Sigmoid colon (tissue), 6 donors: ENCODE measurements at regions not wholly inside any gene's neighbourhood (a gene's known extent, or its start where the extent isn't known, plus 50 kb on each side); places are given as distances from the start of the nearest gene placed in this dataset.

ENCODE experiments used
- DNase-seq: peaks from one replicate; pipeline ENCODE4 v3.0.0-alpha.2; 2019
- H3K27ac ChIP-seq, 4 donors: fragments of 200-600 bp; sonication (generic); one replicate each; pipeline ENCODE4 v1.5.1; 2016 to 2019; ENCODE audit warnings: mild to moderate bottlenecking in 1 of 4
- H3K27me3 ChIP-seq, 3 donors: fragments of 200-600 bp; sonication (generic); one replicate each; pipeline ENCODE4 v1.5.1; 2019; ENCODE audit warnings: mild to moderate bottlenecking in 1 of 3
- H3K36me3 ChIP-seq, 4 donors: fragments of 200-600 bp; sonication (generic); one replicate each; pipeline ENCODE4 v1.5.1; 2016 to 2019
- H3K4me1 ChIP-seq, 4 donors: fragments of 200-600 bp; sonication (generic); one replicate each; pipeline ENCODE4 v1.5.1; 2017 to 2019
- H3K4me3 ChIP-seq, 4 donors: fragments of 200-600 bp; sonication (generic); one replicate each; pipeline ENCODE4 v1.5.1; 2017 to 2019; ENCODE audit warnings: mild to moderate bottlenecking in 2 of 4, moderate library complexity in 1 of 4
- H3K9me3 ChIP-seq, 4 donors: fragments of 200-600 bp in 3 of 4; sonication (generic) in 3 of 4; one replicate each; pipeline versions ENCODE4 v1.5.1 to v1.6.1; 2013 to 2019
- CTCF ChIP-seq, 4 experiments: fragments of 450-650 bp in 3 of 4; fragments of 200-600 bp in 1 of 4; IDR thresholded peaks; one replicate each; pipeline ENCODE4 v1.5.1; 2016 to 2019; ENCODE audit warnings: antibody characterized with exemption in 4 of 4, mild to moderate bottlenecking in 3 of 4, moderate library complexity in 2 of 4
- EP300 ChIP-seq, 4 donors: sonication (generic); formaldehyde crosslinking; IDR thresholded peaks; one replicate each; pipeline ENCODE4 v1.6.1; 2017; ENCODE audit warnings: antibody characterized with exemption in 4 of 4
- POLR2A ChIP-seq, 2 donors: fragments of 450-650 bp; IDR thresholded peaks; one replicate each; pipeline ENCODE4 v1.6.1; 2016; ENCODE audit warnings: antibody characterized with exemption in 2 of 2, mild to moderate bottlenecking in 2 of 2, moderate library complexity in 2 of 2
- POLR2AphosphoS5 ChIP-seq, 4 donors: sonication (generic); formaldehyde crosslinking; IDR thresholded peaks; one replicate each; pipeline ENCODE4 v1.6.1; 2017; ENCODE audit warnings: antibody characterized with exemption in 4 of 4
- WGBS, 2 donors: extraction: QIAGEN DNeasy Blood & Tissue Kit; methylation state at CpG; one replicate each; pipeline ENCODE4 v1.1.7; 2013; 5-methylcytosine and 5-hydroxymethylcytosine counted together
- intact Hi-C: fragments of 100-400 bp; cut with DNase I; formaldehyde crosslinking; loops from one replicate; pipeline ENCODE4 v1.15.1; 2023
- donor health status: healthy with polysubstance abuse.
- donor health status: healthy.

- Histone ChIP-seq H3K27me3 (no peaks in the 10 kb centered on the region), H3K27ac (no peak overlapping the region), H3K4me1 (no peaks in the 10 kb centered on the region), H3K4me3 (no peak overlapping the region), H3K36me3 (no peaks in the 10 kb centered on the region), H3K9me3 (no peaks in the 10 kb centered on the region)
- 41 to 53% methylated on average over 2 of the region's 2 CpGs for WGBS, 2 donors
- no peak for DNase-seq
- intact Hi-C loops: no loop called here
- no peak for TF ChIP-seq CTCF (IDR thresholded peaks at IDR 0.05)
- TF ChIP-seq EP300 (IDR thresholded peaks at IDR 0.05): no peak
- TF ChIP-seq POLR2AphosphoS5 (IDR thresholded peaks at IDR 0.05): no peak
- TF ChIP-seq POLR2A (IDR thresholded peaks at IDR 0.05): no peak
Measured at GRCh38 chr2:83933749-83934148, 525.3 kb downstream of the SUCLG1 start.

- no peaks in the 10 kb centered on the region for H3K4me1 ChIP-seq
- no peaks in the 10 kb centered on the region for H3K9me3 ChIP-seq
- 72 to 80% methylated on average over 2 of the region's 2 CpGs for WGBS, 2 donors
- no peak overlapping the region for H3K27ac ChIP-seq
- TF ChIP-seq POLR2A (IDR thresholded peaks at IDR 0.05) (no peak), POLR2AphosphoS5 (IDR thresholded peaks at IDR 0.05) (no peak), CTCF (IDR thresholded peaks at IDR 0.05) (no peak), EP300 (IDR thresholded peaks at IDR 0.05) (no peak)
- H3K4me3 ChIP-seq: no peak overlapping the region
- no peak for DNase-seq
- H3K36me3 ChIP-seq: no peaks in the 10 kb centered on the region
- no peaks in the 10 kb centered on the region for H3K27me3 ChIP-seq
- intact Hi-C loops: no loop called here
Measured at GRCh38 chr2:83923531-83923930, 535.5 kb downstream of the SUCLG1 start.

GRCh38 chr2:83916559-83916958 is 542.5 kb downstream of the SUCLG1 start:
- Histone ChIP-seq H3K9me3 (no peaks in the 10 kb centered on the region), H3K36me3 (no peaks in the 10 kb centered on the region), H3K27me3 (no peaks in the 10 kb centered on the region), H3K27ac (no peak overlapping the region), H3K4me3 (no peak overlapping the region), H3K4me1 (no peaks in the 10 kb centered on the region)
- no peak for DNase-seq
- intact Hi-C loops: no loop called here
- TF ChIP-seq POLR2A (IDR thresholded peaks at IDR 0.05) (no peak), CTCF (IDR thresholded peaks at IDR 0.05) (no peak), EP300 (IDR thresholded peaks at IDR 0.05) (no peak), POLR2AphosphoS5 (IDR thresholded peaks at IDR 0.05) (no peak)

- Histone ChIP-seq H3K27ac (no peak overlapping the region), H3K9me3 (no peaks in the 10 kb centered on the region), H3K4me1 (no peaks in the 10 kb centered on the region), H3K36me3 (no peaks in the 10 kb centered on the region), H3K4me3 (no peak overlapping the region), H3K27me3 (no peaks in the 10 kb centered on the region)
- DNase-seq: no peak
- intact Hi-C loops: no loop called here
- TF ChIP-seq EP300 (IDR thresholded peaks at IDR 0.05) (no peak), POLR2A (IDR thresholded peaks at IDR 0.05) (no peak), CTCF (IDR thresholded peaks at IDR 0.05) (no peak), POLR2AphosphoS5 (IDR thresholded peaks at IDR 0.05) (no peak)
Measured at GRCh38 chr2:83915381-83915780, 543.7 kb downstream of the SUCLG1 start.

- no peak overlapping the region for H3K4me3 ChIP-seq
- intact Hi-C loops: no loop called here
- H3K9me3 ChIP-seq: peaks cover 0 to 4% (median 0%) of the 10 kb centered on the region in 4 donors
- TF ChIP-seq POLR2A (IDR thresholded peaks at IDR 0.05) (no peak), POLR2AphosphoS5 (IDR thresholded peaks at IDR 0.05) (no peak), EP300 (IDR thresholded peaks at IDR 0.05) (no peak), CTCF (IDR thresholded peaks at IDR 0.05) (no peak)
- no peak overlapping the region for H3K27ac ChIP-seq
- no peak for DNase-seq
- no peaks in the 10 kb centered on the region for H3K36me3 ChIP-seq
- no peaks in the 10 kb centered on the region for H3K4me1 ChIP-seq
- H3K27me3 ChIP-seq: no peaks in the 10 kb centered on the region
Measured at GRCh38 chr2:83908750-83909149, 550.3 kb downstream of the SUCLG1 start.
